K562 (cell line): ENCODE measurements at regions not wholly inside any gene's neighbourhood (a gene's known extent, or its start where the extent isn't known, plus 50 kb on each side); places are given as distances from the start of the nearest gene placed in this dataset.

Experiments used
- ATAC-seq: fragments of 200-7000 bp; cut with Tn5 transposase; 3 replicates; pipeline ENCODE4 v1.9.1; 2020; ENCODE audit warnings: moderate library complexity
- BruUV-seq: library from RNA; stranded (reverse); fragments of 400-500 nt; replicated peaks from 2 replicates; lab custom pipeline; 2021; lab: Mats Ljungman, UMichigan
- CTCF ChIA-PET: fragments of 300-600 bp; formaldehyde crosslinking; extraction: SDS; loops from one replicate; lab custom pipeline; 2021; ENCODE audit warnings: low intra/inter-chr PET ratio; lab: Yijun Ruan, JAX
- POLR2A ChIA-PET: fragments of 300-600, 350-650 bp; sonication (Branson Sonifier 250); formaldehyde crosslinking; extraction: SDS; loops from one replicate; lab custom pipeline; 2021; ENCODE audit warnings: antibody characterized with exemption, inconsistent platforms; lab: Yijun Ruan, JAX
- DNase-seq, 4 experiments: peaks; one replicate each; pipeline versions ENCODE4 v3.0.0 to v3.0.0-alpha.2; 2011 to 2018; ENCODE audit warnings: low spot score in 3 of 4, mixed read lengths in 3 of 4; ENCODE audit errors: extremely low read depth in 1 of 4
- FAIRE-seq: peaks from 2 replicates; lab custom pipeline; 2011; peaks lifted over from hg19 to GRCh38; lab: Jason Lieb, UNC
- H2AFZ ChIP-seq: 2 replicates; pipeline ENCODE4 v1.6.0; 2011; ENCODE audit warnings: low read depth, low read length, control low read depth, inconsistent platforms
- H3K27ac ChIP-seq: fragments of 200-600 bp; 3 replicates; pipeline ENCODE4 v1.8.0; 2011; ENCODE audit warnings: low read depth, mild to moderate bottlenecking, control low read depth, inconsistent platforms, low read length, moderate library complexity, mixed read lengths; ENCODE audit errors: extremely low read depth
- H3K27me3 ChIP-seq, 2 experiments: fragments of 300-600 bp in 1 of 2; 2 replicates in 1 of 2; 3 replicates in 1 of 2; pipeline versions ENCODE4 v1.6.0 to v1.8.0; 2011; ENCODE audit warnings: inconsistent platforms in 2 of 2, low read length in 2 of 2, mild to moderate bottlenecking in 1 of 2, mixed read lengths in 1 of 2, moderate library complexity in 1 of 2; ENCODE audit not compliant: control insufficient read depth in 2 of 2, insufficient read depth in 2 of 2
- H3K36me3 ChIP-seq: fragments of 300-600 bp; 3 replicates; pipeline ENCODE4 v1.8.0; 2011; ENCODE audit warnings: mild to moderate bottlenecking, low read length, inconsistent platforms; ENCODE audit not compliant: control insufficient read depth, insufficient read depth
- H3K4me1 ChIP-seq, 2 experiments: fragments of 200-600 bp in 1 of 2; replicated peaks in 1 of 2; 2 replicates in 1 of 2; 3 replicates in 1 of 2; pipeline versions ENCODE4 v1.5.1 to v1.8.0; 2011; ENCODE audit warnings: inconsistent platforms in 2 of 2, low read length in 2 of 2, mild to moderate bottlenecking in 1 of 2, mixed read lengths in 1 of 2, moderate library complexity in 1 of 2; ENCODE audit not compliant: control insufficient read depth in 2 of 2, insufficient read depth in 2 of 2
- H3K4me2 ChIP-seq: 2 replicates; pipeline ENCODE4 v1.6.1; 2011; ENCODE audit warnings: low read length, control low read depth, inconsistent platforms, mixed read lengths; ENCODE audit not compliant: insufficient read depth
- H3K4me3 ChIP-seq: fragments of 200-600 bp; sonication (generic), shearing (Covaris generic); 2 replicates; pipeline ENCODE4 v1.5.1; 2016; ENCODE audit warnings: control low read depth, inconsistent platforms
- H3K79me2 ChIP-seq: fragments of 200-600 bp; 3 replicates; pipeline ENCODE4 v1.8.0; 2011; ENCODE audit warnings: low read length, inconsistent platforms; ENCODE audit not compliant: control insufficient read depth, insufficient read depth
- H3K9ac ChIP-seq, 2 experiments: 2 replicates each; pipeline versions ENCODE4 v1.6.0 to v1.6.1; 2011; ENCODE audit warnings: low read depth in 2 of 2, low read length in 2 of 2, control low read depth in 1 of 2, inconsistent platforms in 1 of 2, mild to moderate bottlenecking in 1 of 2, mixed read lengths in 1 of 2; ENCODE audit not compliant: insufficient read depth in 1 of 2
- H3K9me1 ChIP-seq: one replicate; pipeline ENCODE4 v1.6.0; 2011; ENCODE audit warnings: inconsistent platforms, mild to moderate bottlenecking, low read length, moderate library complexity; ENCODE audit not compliant: control insufficient read depth, insufficient read depth
- H3K9me3 ChIP-seq: replicated peaks from 2 replicates; pipeline ENCODE4 v1.5.1; 2011; ENCODE audit warnings: low read depth, low read length, inconsistent platforms; ENCODE audit not compliant: control insufficient read depth, insufficient read depth
- H4K20me1 ChIP-seq: replicated peaks from 2 replicates; pipeline ENCODE4 v1.6.1; 2011; ENCODE audit warnings: low read length, inconsistent platforms, mixed read lengths; ENCODE audit not compliant: control insufficient read depth, insufficient read depth
- BDP1 ChIP-seq: IDR thresholded peaks from 3 replicates; pipeline ENCODE4 v1.6.1; 2011; ENCODE audit not compliant: insufficient read length, insufficient read depth
- BRD9 ChIP-seq: fragments of 450-650 bp; IDR thresholded peaks from 2 replicates; pipeline ENCODE4 v1.6.1; 2018; ENCODE audit warnings: low read depth; ENCODE audit not compliant: partially characterized antibody
- C11orf30 ChIP-seq: fragments of 450-650 bp; IDR thresholded peaks from 2 replicates; pipeline ENCODE4 v1.6.1; 2016; ENCODE audit warnings: low read depth, mild to moderate bottlenecking
- CBX3 ChIP-seq, 2 experiments: IDR thresholded peaks; 1 replicate in 1 of 2; 2 replicates in 1 of 2; pipeline ENCODE4 v1.6.1; 2012; ENCODE audit warnings: inconsistent platforms in 2 of 2, low read length in 2 of 2, borderline replicate concordance in 1 of 2, control low read depth in 1 of 2
- DACH1 ChIP-seq: fragments of 450-650 bp; IDR thresholded peaks from 2 replicates; pipeline ENCODE4 v1.6.1; 2018; ENCODE audit not compliant: partially characterized antibody
- HCFC1 ChIP-seq: IDR thresholded peaks from 2 replicates; pipeline ENCODE4 v1.6.1; 2012; ENCODE audit warnings: low read depth, low read length, improper control_type of control experiment
- IRF2 ChIP-seq: sonication (generic); formaldehyde crosslinking; IDR thresholded peaks from 2 replicates; pipeline ENCODE4 v1.8.1; 2022; ENCODE audit warnings: mild to moderate bottlenecking, missing genetic modification reagents
- SAFB2 ChIP-seq: fragments of 200-400 bp; formaldehyde crosslinking; IDR thresholded peaks from 2 replicates; pipeline ENCODE4 v1.6.1; 2018; ENCODE audit warnings: borderline replicate concordance, low read length, low read depth, moderate library complexity; ENCODE audit not compliant: severe bottlenecking
- TCFL5 ChIP-seq: fragments of 250-450 bp; sonication (Bioruptor Pico); conservative IDR thresholded peaks from 2 replicates; pipeline ENCODE4 v1.6.1; 2021; ENCODE audit warnings: mild to moderate bottlenecking, moderate library complexity, matching md5 sums
- ZBTB7A ChIP-seq: IDR thresholded peaks from 2 replicates; pipeline ENCODE4 v1.6.1; 2011; ENCODE audit warnings: low read depth, mild to moderate bottlenecking, low read length, moderate library complexity, borderline replicate concordance; ENCODE audit not compliant: control insufficient read depth
- ZNF316 ChIP-seq: fragments of 450-650 bp; IDR thresholded peaks from 2 replicates; pipeline ENCODE4 v1.6.1; 2016
- ZNF75A ChIP-seq: fragments of 450-650 bp; formaldehyde crosslinking; IDR thresholded peaks from 2 replicates; pipeline ENCODE4 v1.4.0; 2020; ENCODE audit warnings: mild to moderate bottlenecking
- WGBS: fragments of 100-300 bp; shearing (Covaris generic); methylation state at CpG from one replicate; pipeline ENCODE4 v1.1.6; 2016; ENCODE audit warnings: low coverage, mixed read lengths; ENCODE audit not compliant: insufficient coverage; ENCODE audit errors: missing lambda C conversion rate; 5-methylcytosine and 5-hydroxymethylcytosine counted together
- in situ Hi-C: fragments of 300-500 bp; cut with MboI; formaldehyde crosslinking; loops from 4 replicates; pipeline ENCODE4 v1.15.0; 2018; ENCODE audit warnings: inconsistent platforms, mixed read lengths
- intact Hi-C: fragments of 100-400 bp; cut with micrococcal nuclease; formaldehyde crosslinking; loops from 2 replicates; pipeline ENCODE4 v1.14.2; 2022
- TF ChIP-seq, protein P1 (sequence below): fragments of 150-350 bp; conservative IDR thresholded peaks from 2 replicates; pipeline ENCODE4 v1.6.1; 2014; ENCODE audit warnings: low read length
- TF ChIP-seq, protein P2 (sequence below): fragments of 250-450 bp; sonication (Bioruptor Pico); IDR thresholded peaks from 2 replicates; pipeline ENCODE4 v1.4.0; 2020; ENCODE audit warnings: mild to moderate bottlenecking

DNA sequence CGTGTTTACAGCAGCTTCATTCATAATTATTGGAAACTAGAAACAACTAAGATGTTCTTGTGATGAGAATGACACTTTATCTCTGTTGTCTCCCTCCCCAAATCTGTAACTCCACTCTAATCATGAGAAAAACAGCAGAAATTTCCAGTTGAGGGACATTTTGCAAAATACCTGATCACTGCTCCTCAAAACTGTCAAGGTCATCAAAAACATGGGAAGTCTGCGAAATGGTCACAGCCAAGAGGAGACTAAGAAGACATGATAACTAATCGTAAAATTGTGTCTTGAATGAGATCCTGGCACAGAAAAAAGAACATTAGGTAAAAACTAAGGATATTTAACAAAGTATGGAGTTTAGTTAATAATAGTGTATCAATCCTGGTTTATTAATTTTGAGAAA, 204.2 kb downstream of the CYLD start:
- no peak for TF ChIP-seq TCFL5 (CRISPR knock-in tag)
- peak; percentile 57 for TF ChIP-seq ZNF316
- peak; percentile 16; the same call in 1 of the 2 replicates for TF ChIP-seq C11orf30
- ChIA-PET CTCF (no interaction called here), POLR2A (no interaction called here)
- in situ Hi-C loops = no loop called here
- H3K4me1 ChIP-seq = no peaks in the 10 kb centered on the region
- H3K4me2 ChIP-seq = no peak overlapping the region
- FAIRE-seq (no peak), DNase-seq (no peak), ATAC-seq (no peak)
- H3K4me3 ChIP-seq = no peak overlapping the region
- no peaks in the 10 kb centered on the region for H3K36me3 ChIP-seq
- intact Hi-C loops = no loop called here
- H3K9me1 ChIP-seq = no peaks in the 10 kb centered on the region
- WGBS = 0% methylated on average over 3 of the region's 3 CpGs
- no peak overlapping the region for H2AFZ ChIP-seq
- no peaks in the 10 kb centered on the region for H3K79me2 ChIP-seq
- BruUV-seq = no TSS peak
- H3K9ac ChIP-seq = no peak overlapping the region
- no peaks in the 10 kb centered on the region for H3K9me3 ChIP-seq
- no peaks in the 10 kb centered on the region; a peak in 1 of 5 replicates for H3K27me3 ChIP-seq
- H4K20me1 ChIP-seq = 0 out of 2 replicates have a peak, but pooled peaks cover 5% of the 10 kb centered on the region
- H3K27ac ChIP-seq = no peak overlapping the region

DNA sequence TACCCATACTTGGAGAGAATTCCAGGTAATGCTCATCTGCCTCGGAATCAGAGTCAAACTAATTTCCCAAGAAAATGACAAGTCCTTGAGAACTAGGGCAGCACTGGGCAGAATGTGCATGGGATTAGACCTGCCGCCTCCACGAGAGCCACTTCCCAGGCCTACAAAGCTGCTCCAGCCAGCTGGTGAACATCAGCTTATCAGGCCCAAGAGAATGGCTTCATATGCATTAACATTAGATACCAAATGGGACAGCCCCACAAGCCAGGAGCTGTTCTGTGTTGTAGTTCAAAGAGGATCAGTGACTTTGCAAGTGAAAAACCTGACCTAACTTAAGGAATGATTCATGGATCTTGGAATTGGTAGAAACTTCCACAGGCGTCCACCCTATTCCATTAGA, 203.3 kb downstream of the CYLD start:
- Histone ChIP-seq H3K9ac (no peak overlapping the region), H2AFZ (no peak overlapping the region), H3K4me3 (no peak overlapping the region), H3K4me2 (no peak overlapping the region), H3K4me1 (no peaks in the 10 kb centered on the region), H3K9me1 (no peaks in the 10 kb centered on the region), H3K27ac (no peak overlapping the region), H3K36me3 (no peaks in the 10 kb centered on the region), H3K9me3 (no peaks in the 10 kb centered on the region), H4K20me1 (0 out of 2 replicates have a peak, but pooled peaks cover 3% of the 10 kb centered on the region), H3K79me2 (no peaks in the 10 kb centered on the region), H3K27me3 (no peaks in the 10 kb centered on the region; a peak in 1 of 5 replicates)
- CTCF ChIA-PET = no interaction called here
- intact Hi-C loops (no loop called here), in situ Hi-C loops (no loop called here)
- BruUV-seq = no TSS peak
- 0% methylated on average over 4 of the region's 4 CpGs for WGBS
- POLR2A ChIA-PET = interaction anchor here (0.6 kb wide), 1 partner anchor 1022 kb away, joined by 3 read pairs; no protein-coding TSS in a partner anchor
- FAIRE-seq (no peak), ATAC-seq (no peak), DNase-seq (no peak)
- TF ChIP-seq BDP1 = no peak
- TF ChIP-seq, protein P1, sequence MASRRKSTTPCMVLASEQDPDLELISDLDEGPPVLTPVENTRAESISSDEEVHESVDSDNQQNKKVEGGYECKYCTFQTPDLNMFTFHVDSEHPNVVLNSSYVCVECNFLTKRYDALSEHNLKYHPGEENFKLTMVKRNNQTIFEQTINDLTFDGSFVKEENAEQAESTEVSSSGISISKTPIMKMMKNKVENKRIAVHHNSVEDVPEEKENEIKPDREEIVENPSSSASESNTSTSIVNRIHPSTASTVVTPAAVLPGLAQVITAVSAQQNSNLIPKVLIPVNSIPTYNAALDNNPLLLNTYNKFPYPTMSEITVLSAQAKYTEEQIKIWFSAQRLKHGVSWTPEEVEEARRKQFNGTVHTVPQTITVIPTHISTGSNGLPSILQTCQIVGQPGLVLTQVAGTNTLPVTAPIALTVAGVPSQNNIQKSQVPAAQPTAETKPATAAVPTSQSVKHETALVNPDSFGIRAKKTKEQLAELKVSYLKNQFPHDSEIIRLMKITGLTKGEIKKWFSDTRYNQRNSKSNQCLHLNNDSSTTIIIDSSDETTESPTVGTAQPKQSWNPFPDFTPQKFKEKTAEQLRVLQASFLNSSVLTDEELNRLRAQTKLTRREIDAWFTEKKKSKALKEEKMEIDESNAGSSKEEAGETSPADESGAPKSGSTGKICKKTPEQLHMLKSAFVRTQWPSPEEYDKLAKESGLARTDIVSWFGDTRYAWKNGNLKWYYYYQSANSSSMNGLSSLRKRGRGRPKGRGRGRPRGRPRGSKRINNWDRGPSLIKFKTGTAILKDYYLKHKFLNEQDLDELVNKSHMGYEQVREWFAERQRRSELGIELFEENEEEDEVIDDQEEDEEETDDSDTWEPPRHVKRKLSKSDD = no peak
- TF ChIP-seq, protein P2, sequence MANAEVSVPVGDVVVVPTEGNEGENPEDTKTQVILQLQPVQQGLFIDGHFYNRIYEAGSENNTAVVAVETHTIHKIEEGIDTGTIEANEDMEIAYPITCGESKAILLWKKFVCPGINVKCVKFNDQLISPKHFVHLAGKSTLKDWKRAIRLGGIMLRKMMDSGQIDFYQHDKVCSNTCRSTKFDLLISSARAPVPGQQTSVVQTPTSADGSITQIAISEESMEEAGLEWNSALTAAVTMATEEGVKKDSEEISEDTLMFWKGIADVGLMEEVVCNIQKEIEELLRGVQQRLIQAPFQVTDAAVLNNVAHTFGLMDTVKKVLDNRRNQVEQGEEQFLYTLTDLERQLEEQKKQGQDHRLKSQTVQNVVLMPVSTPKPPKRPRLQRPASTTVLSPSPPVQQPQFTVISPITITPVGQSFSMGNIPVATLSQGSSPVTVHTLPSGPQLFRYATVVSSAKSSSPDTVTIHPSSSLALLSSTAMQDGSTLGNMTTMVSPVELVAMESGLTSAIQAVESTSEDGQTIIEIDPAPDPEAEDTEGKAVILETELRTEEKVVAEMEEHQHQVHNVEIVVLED = no peak
- no peak for TF ChIP-seq ZBTB7A
- TF ChIP-seq ZNF75A = no peak
- TF ChIP-seq IRF2 (CRISPR knock-in tag) = no peak
- no peak for TF ChIP-seq HCFC1
- no peak for TF ChIP-seq BRD9
- TF ChIP-seq SAFB2 = no peak
- no peak for TF ChIP-seq CBX3 (IDR thresholded peaks at IDR 0.05; ENCODE audit: borderline replicate concordance in 1 of 2, low read length in 2 of 2)
- no peak for TF ChIP-seq DACH1
